Upper lobe of left lung (tissue), 6 donors: ENCODE measurements at regions not wholly inside any gene's neighbourhood (a gene's known extent, or its start where the extent isn't known, plus 50 kb on each side); places are given as distances from the start of the nearest gene placed in this dataset.

Source experiments
- ATAC-seq, 2 donors: fragments of 200-7000 bp; cut with Tn5 transposase; one replicate each; pipeline ENCODE4 v1.9.1; 2022; ENCODE audit warnings: mild to moderate bottlenecking in 2 of 2, moderate library complexity in 2 of 2; ENCODE audit not compliant: low FRiP score in 2 of 2
- DNase-seq, 2 donors: peaks; one replicate each; pipeline ENCODE4 v3.0.0-alpha.2; 2019 to 2020
- H3K27ac ChIP-seq, 4 donors: fragments of 200-600 bp; sonication (generic); one replicate each; pipeline ENCODE4 v1.5.1; 2016 to 2019
- H3K27me3 ChIP-seq, 4 donors: fragments of 200-600 bp; sonication (generic); one replicate each; pipeline ENCODE4 v1.5.1; 2017 to 2019
- H3K36me3 ChIP-seq, 4 donors: fragments of 200-600 bp; sonication (generic); one replicate each; pipeline ENCODE4 v1.5.1; 2016 to 2019
- H3K4me1 ChIP-seq, 4 donors: fragments of 200-600 bp; sonication (generic); one replicate each; pipeline ENCODE4 v1.5.1; 2018 to 2019
- H3K4me3 ChIP-seq, 4 donors: fragments of 200-600 bp; sonication (generic); one replicate each; pipeline ENCODE4 v1.5.1; 2017 to 2019; ENCODE audit warnings: mild to moderate bottlenecking in 2 of 4, moderate library complexity in 1 of 4
- H3K9me3 ChIP-seq, 4 donors: fragments of 200-600 bp; sonication (generic); one replicate each; pipeline ENCODE4 v1.5.1; 2018 to 2019
- CTCF ChIP-seq, 6 experiments: fragments of 450-650 bp in 4 of 6; fragments of 200-600 bp in 2 of 6; sonication (generic) in 2 of 6; IDR thresholded peaks; one replicate each; pipeline ENCODE4 v1.5.1; 2016 to 2019; ENCODE audit warnings: antibody characterized with exemption in 6 of 6
- EP300 ChIP-seq, 4 donors: sonication (generic); formaldehyde crosslinking; IDR thresholded peaks; one replicate each; pipeline ENCODE4 v1.5.1; 2017; ENCODE audit warnings: antibody characterized with exemption in 4 of 4, control low read depth in 2 of 4
- POLR2A ChIP-seq, 4 donors: fragments of 450-650 bp; IDR thresholded peaks; one replicate each; pipeline ENCODE4 v1.5.1; 2016 to 2017; ENCODE audit warnings: antibody characterized with exemption in 4 of 4, mild to moderate bottlenecking in 2 of 4
- POLR2AphosphoS5 ChIP-seq, 2 donors: sonication (generic); formaldehyde crosslinking; IDR thresholded peaks; one replicate each; pipeline ENCODE4 v1.5.1; 2017; ENCODE audit warnings: antibody characterized with exemption in 2 of 2
- WGBS, 2 donors: methylation state at CpG; one replicate each; pipeline ENCODE4 v1.1.5; 2017 to 2018; 5-methylcytosine and 5-hydroxymethylcytosine counted together
- small RNA-seq, 4 donors: library from RNA; depleted of rRNA; stranded (forward); fragments of <200 nt; gene quantifications; one replicate each; pipeline ENCODE3, GENCODE V24; 2016
- donor health status: DM: no; HTN: no; CAD: no; lungs with moderate emphysema.
- donor health status: DM: no; HTN: yes; CAD: no; lungs with severe emphysema.

DNA sequence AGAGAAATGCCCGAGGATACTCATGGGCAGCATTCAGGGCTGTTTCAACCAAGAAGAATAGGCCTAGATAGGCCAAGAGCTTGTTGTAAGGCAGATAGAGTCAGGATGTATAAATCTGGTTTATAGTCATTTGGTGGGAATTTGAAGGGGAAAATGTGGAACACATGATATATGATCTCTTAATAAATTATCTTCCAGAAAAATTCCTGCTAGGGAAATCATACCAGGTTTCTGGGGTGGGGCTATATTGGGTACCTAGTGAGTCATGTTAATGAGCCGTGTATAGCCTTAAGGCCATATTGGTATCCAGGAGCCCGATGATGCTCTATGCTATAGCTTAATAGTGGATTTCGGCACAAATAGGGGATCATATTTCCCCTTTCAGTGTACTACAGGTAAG, 51.5 kb upstream of the HTR2A start:
- DNase-seq (no peak), ATAC-seq (no peak)
- H3K36me3 ChIP-seq = no peaks in the 10 kb centered on the region
- no peak overlapping the region for H3K4me3 ChIP-seq
- H3K4me1 ChIP-seq = no peaks in the 10 kb centered on the region
- no peak for TF ChIP-seq CTCF (IDR thresholded peaks at IDR 0.05)
- no peak for TF ChIP-seq EP300 (IDR thresholded peaks at IDR 0.05)
- no peak for TF ChIP-seq POLR2A (IDR thresholded peaks at IDR 0.05)
- no peak for TF ChIP-seq POLR2AphosphoS5 (IDR thresholded peaks at IDR 0.05)
- peaks cover 0 to 8% (median 3%) of the 10 kb centered on the region in 4 donors for H3K9me3 ChIP-seq
- H3K27me3 ChIP-seq = no peaks in the 10 kb centered on the region
- no peak overlapping the region for H3K27ac ChIP-seq
- WGBS, 2 donors = 89% methylated on average over 4 of the region's 4 CpGs

GRCh38 chr13:46947425-46948191, 50.8 kb upstream of the HTR2A start:
- no peak for ATAC-seq
- no peak overlapping the region for H3K4me3 ChIP-seq
- no peak overlapping the region for H3K27ac ChIP-seq
- peaks cover 0 to 8% (median 3%) of the 10 kb centered on the region in 4 donors for H3K9me3 ChIP-seq
- no peaks in the 10 kb centered on the region for H3K4me1 ChIP-seq
- H3K27me3 ChIP-seq = no peaks in the 10 kb centered on the region
- 73% methylated on average over 4 of the region's 4 CpGs for WGBS, 2 donors
- H3K36me3 ChIP-seq = no peaks in the 10 kb centered on the region
- no peak for TF ChIP-seq POLR2A (IDR thresholded peaks at IDR 0.05)
- no peak for TF ChIP-seq CTCF (IDR thresholded peaks at IDR 0.05)
- no peak for TF ChIP-seq POLR2AphosphoS5 (IDR thresholded peaks at IDR 0.05)
- no peak for TF ChIP-seq EP300 (IDR thresholded peaks at IDR 0.05)
- DNase-seq = no peak

Small RNAs in the stretch of these regions (small RNA-seq; reads per million reads assigned to genes)
- gene GNG5P5 = 0 reads per million in 4 donors
- 0 reads per million in 4 donors for gene RN7SL700P
